CD4-positive, alpha-beta T cell (primary cell): ENCODE measurements at regions not wholly inside any gene's neighbourhood (a gene's known extent, or its start where the extent isn't known, plus 50 kb on each side); places are given as distances from the start of the nearest gene placed in this dataset.

Experiments
- ATAC-seq: fragments of 200-7000 bp; cut with Tn5 transposase; one replicate; pipeline ENCODE4 v1.10.0; 2022; ENCODE audit warnings: mild to moderate bottlenecking; ENCODE audit not compliant: poor library complexity
- CTCF ChIA-PET: fragments of 350-600 bp; sonication (Branson Sonifier 250); formaldehyde crosslinking; loops from one replicate; lab custom pipeline; 2021; ENCODE audit warnings: antibody characterized with exemption, inconsistent platforms; lab: Charles Lee
- POLR2A ChIA-PET: fragments of 350-600 bp; sonication (Branson Sonifier 250); formaldehyde crosslinking; loops from one replicate; lab custom pipeline; 2021; ENCODE audit warnings: antibody characterized with exemption, inconsistent platforms; lab: Charles Lee
- DNase-seq, 14 experiments: peaks; one replicate each; pipeline ENCODE4 v3.0.0-alpha.2; 2013 to 2020; ENCODE audit warnings: mixed read lengths in 2 of 14
- H3K27ac ChIP-seq, 2 donors: one replicate each; pipeline versions ENCODE4 v1.5.1 to v1.7.0; 2013; ENCODE audit warnings: low read length in 2 of 2, low read depth in 1 of 2, mild to moderate bottlenecking in 1 of 2
- H3K27me3 ChIP-seq, 2 experiments: 1 replicate in 1 of 2; 2 replicates in 1 of 2; pipeline versions ENCODE4 v1.6.1 to v1.7.0; 2013; ENCODE audit warnings: low read length in 2 of 2, control low read depth in 1 of 2, mild to moderate bottlenecking in 1 of 2, moderate library complexity in 1 of 2; ENCODE audit not compliant: insufficient read depth in 2 of 2, control insufficient read depth in 1 of 2
- H3K36me3 ChIP-seq: one replicate; pipeline ENCODE4 v1.6.1; 2013; ENCODE audit warnings: low read length, control low read depth; ENCODE audit not compliant: insufficient read depth
- H3K4me1 ChIP-seq: one replicate; pipeline ENCODE4 v1.6.1; 2013; ENCODE audit warnings: low read length, control low read depth; ENCODE audit not compliant: insufficient read depth
- H3K4me3 ChIP-seq: one replicate; pipeline ENCODE4 v1.5.1; 2013; ENCODE audit warnings: mild to moderate bottlenecking, low read length, moderate library complexity
- H3K9me3 ChIP-seq, 2 experiments: 1 replicate in 1 of 2; 2 replicates in 1 of 2; pipeline versions ENCODE4 v1.6.1 to v1.7.0; 2013; ENCODE audit warnings: low read length in 2 of 2, mild to moderate bottlenecking in 2 of 2, control low read depth in 1 of 2, moderate library complexity in 1 of 2; ENCODE audit not compliant: control insufficient read depth in 1 of 2, insufficient read depth in 1 of 2
- H3K27ac Mint-ChIP-seq: one replicate; pipeline ENCODE4 v1.8.0; 2020; ENCODE audit warnings: mixed read lengths
- H3K27me3 Mint-ChIP-seq: one replicate; pipeline ENCODE4 v1.8.0; 2021; ENCODE audit warnings: mixed read lengths
- H3K36me3 Mint-ChIP-seq: one replicate; pipeline ENCODE4 v1.8.0; 2021; ENCODE audit warnings: low read depth, mixed read lengths
- H3K4me1 Mint-ChIP-seq: one replicate; pipeline ENCODE4 v1.8.0; 2021; ENCODE audit warnings: low read depth, mixed read lengths
- H3K4me3 Mint-ChIP-seq: one replicate; pipeline ENCODE4 v1.8.0; 2020; ENCODE audit warnings: mild to moderate bottlenecking, mixed read lengths
- H3K9me3 Mint-ChIP-seq: one replicate; pipeline ENCODE4 v1.8.0; 2020; ENCODE audit warnings: mixed read lengths
- intact Hi-C, 2 experiments: fragments of 100-400 bp; cut with DNase I in 1 of 2; cut with micrococcal nuclease in 1 of 2; formaldehyde crosslinking; loops; one replicate each; pipeline versions ENCODE4 v1.15.1 to v1.9.0; 2023 to 2025; cut with DNase I, micrococcal nuclease
- TF ChIP-seq, protein P1 (sequence below): fragments of 200-600 bp; IDR thresholded peaks from one replicate; pipeline ENCODE4 v1.8.0; 2022; ENCODE audit warnings: antibody characterized with exemption, mild to moderate bottlenecking

DNA sequence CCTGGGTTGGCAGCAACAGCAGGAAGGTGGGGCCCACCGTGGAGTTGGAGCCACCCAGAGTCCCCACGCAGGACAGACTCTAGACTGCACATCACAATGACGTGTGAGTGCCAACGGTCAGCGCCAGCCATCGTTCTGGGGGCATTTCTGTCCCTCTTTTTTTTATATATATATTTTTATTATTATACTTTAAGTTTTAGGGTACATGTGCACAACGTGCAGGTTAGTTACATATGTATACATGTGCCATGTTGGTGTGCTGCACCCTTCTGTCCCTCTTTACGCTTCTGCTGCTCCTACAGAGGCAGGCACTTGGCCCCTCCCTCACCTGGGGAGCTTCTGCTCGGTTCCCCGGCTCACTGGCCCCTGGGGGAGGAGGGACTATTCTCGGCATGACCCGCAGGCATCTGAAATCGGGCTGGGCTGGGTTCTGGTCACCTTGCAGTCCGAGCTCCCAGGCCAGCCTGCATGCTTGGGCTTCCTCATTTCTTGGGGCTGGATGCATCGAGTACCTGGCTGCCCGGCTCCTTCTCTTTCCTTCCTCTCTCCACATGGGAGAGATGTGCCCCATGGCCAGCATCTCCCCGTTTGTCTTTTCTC is 787.4 kb downstream of the TBC1D22A start:
- intact Hi-C loops = no loop called here
- H3K27ac ChIP-seq = no peak overlapping the region
- peaks cover 0 to 12% of the 10 kb centered on the region in 2 experiments for H3K9me3 ChIP-seq
- POLR2A ChIA-PET = no interaction called here
- DNase-seq (no peak), ATAC-seq (no peak)
- no peaks in the 10 kb centered on the region for H3K4me1 ChIP-seq
- peaks cover 5% of the 10 kb centered on the region for H3K27me3 Mint-ChIP-seq
- TF ChIP-seq, protein P1, sequence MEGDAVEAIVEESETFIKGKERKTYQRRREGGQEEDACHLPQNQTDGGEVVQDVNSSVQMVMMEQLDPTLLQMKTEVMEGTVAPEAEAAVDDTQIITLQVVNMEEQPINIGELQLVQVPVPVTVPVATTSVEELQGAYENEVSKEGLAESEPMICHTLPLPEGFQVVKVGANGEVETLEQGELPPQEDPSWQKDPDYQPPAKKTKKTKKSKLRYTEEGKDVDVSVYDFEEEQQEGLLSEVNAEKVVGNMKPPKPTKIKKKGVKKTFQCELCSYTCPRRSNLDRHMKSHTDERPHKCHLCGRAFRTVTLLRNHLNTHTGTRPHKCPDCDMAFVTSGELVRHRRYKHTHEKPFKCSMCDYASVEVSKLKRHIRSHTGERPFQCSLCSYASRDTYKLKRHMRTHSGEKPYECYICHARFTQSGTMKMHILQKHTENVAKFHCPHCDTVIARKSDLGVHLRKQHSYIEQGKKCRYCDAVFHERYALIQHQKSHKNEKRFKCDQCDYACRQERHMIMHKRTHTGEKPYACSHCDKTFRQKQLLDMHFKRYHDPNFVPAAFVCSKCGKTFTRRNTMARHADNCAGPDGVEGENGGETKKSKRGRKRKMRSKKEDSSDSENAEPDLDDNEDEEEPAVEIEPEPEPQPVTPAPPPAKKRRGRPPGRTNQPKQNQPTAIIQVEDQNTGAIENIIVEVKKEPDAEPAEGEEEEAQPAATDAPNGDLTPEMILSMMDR = no peak
- CTCF ChIA-PET = no interaction called here
- H3K36me3 ChIP-seq = no peaks in the 10 kb centered on the region
- no peaks in the 10 kb centered on the region for H3K9me3 Mint-ChIP-seq
- no peaks in the 10 kb centered on the region for H3K4me1 Mint-ChIP-seq
- no peak overlapping the region for H3K27ac Mint-ChIP-seq
- H3K27me3 ChIP-seq = peaks cover 0 to 2% of the 10 kb centered on the region in 2 experiments
- no peak overlapping the region for H3K4me3 ChIP-seq
- H3K36me3 Mint-ChIP-seq = no peaks in the 10 kb centered on the region
- H3K4me3 Mint-ChIP-seq = no peak overlapping the region

DNA sequence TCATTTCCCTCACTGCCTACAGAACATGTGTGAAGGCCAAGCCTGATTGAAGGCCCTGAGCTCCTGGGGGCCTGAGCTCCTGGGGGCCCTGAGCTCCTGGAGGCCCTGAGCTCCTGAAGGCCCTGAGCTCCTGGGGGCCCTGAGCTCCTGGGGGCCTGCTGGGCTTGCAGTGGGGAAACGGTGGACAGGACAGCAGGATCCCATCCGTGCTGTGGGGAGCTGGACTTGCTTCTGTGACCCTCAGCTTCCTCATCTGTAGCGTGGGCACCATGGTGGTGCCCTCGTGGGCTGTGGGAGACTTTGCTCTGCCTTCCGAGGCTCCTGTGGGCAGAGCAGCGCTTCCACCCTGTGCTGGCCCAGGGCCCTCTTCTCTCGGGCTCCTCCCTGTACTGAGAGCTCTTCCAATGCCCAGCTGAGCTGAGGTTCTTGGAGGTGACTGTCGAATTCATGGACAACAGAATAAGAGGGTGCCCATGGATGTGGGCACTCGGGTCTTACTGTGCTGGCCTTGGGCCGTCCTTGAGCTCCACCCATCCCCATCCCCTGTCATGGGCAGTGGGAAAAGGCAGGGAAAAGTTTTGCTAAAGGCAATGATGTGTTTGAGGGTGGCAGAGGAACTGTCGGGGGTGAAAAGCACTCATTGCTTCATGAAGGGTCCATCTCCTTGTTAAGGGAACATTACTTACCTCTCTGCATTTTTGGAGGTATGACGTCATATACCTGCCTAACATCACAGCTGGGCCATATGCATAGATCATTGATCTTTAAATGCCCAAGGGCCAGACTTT is 786.7 kb downstream of the TBC1D22A start:
- POLR2A ChIA-PET = no interaction called here
- Histone ChIP-seq H3K36me3 (no peaks in the 10 kb centered on the region), H3K27ac (no peak overlapping the region), H3K4me3 (no peak overlapping the region), H3K27me3 (peaks cover 0 to 2% of the 10 kb centered on the region in 2 experiments), H3K4me1 (no peaks in the 10 kb centered on the region), H3K9me3 (peaks cover 0 to 12% of the 10 kb centered on the region in 2 experiments)
- DNase-seq (no peak), ATAC-seq (no peak)
- Mint-ChIP-seq H3K4me3 (no peak overlapping the region), H3K27ac (no peak overlapping the region), H3K4me1 (no peaks in the 10 kb centered on the region), H3K27me3 (peaks cover 5% of the 10 kb centered on the region), H3K9me3 (no peaks in the 10 kb centered on the region), H3K36me3 (no peaks in the 10 kb centered on the region)
- intact Hi-C loops = no loop called here
- CTCF ChIA-PET = no interaction called here
- TF ChIP-seq, protein P1 = no peak

DNA sequence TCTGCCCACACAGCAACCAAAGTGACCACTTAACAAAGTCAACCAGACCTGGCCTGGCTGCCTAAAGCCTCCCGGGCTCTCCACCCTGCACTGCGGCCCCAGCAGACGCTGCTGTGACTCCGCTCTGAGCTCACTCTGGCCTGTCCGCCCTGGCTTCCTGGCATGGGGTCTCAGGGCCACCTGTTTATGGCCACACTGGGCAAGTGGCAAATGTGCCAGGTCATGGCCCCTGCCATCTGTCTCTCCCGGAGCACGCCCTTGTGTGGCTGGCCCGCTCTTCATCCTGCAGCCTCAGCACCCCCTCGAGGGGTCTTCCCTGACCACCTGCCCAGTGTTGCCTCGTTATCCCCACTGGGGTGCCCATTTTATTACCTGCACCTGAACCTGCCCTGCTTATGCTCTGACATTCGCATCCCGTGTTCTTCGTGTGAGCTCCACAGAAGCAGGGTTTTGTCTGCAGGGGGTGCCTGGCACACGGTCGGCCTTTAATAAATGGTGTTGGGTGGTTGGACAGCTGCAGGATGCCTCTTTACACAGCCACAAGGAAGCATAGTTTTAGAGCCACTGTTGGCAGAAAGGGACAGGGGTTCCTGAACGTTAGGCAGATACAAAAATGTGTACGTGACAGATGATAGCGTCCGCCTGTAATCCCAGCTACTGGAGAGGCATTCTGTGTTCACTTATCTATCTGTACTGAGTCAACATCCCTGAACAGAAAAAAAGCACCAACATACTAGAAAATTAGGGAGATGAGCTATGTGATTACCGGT is 785.6 kb downstream of the TBC1D22A start:
- Histone ChIP-seq H3K27me3 (peaks cover 0 to 2% of the 10 kb centered on the region in 2 experiments), H3K36me3 (no peaks in the 10 kb centered on the region), H3K27ac (no peak overlapping the region), H3K4me1 (no peaks in the 10 kb centered on the region), H3K4me3 (no peak overlapping the region), H3K9me3 (peaks cover 0 to 12% of the 10 kb centered on the region in 2 experiments)
- ATAC-seq (no peak), DNase-seq (no peak)
- H3K4me3 Mint-ChIP-seq = no peak overlapping the region
- POLR2A ChIA-PET = no interaction called here
- H3K27me3 Mint-ChIP-seq = peaks cover 5% of the 10 kb centered on the region
- H3K9me3 Mint-ChIP-seq = no peaks in the 10 kb centered on the region
- CTCF ChIA-PET = no interaction called here
- no peak overlapping the region for H3K27ac Mint-ChIP-seq
- TF ChIP-seq, protein P1 = no peak
- no peaks in the 10 kb centered on the region for H3K4me1 Mint-ChIP-seq
- H3K36me3 Mint-ChIP-seq = no peaks in the 10 kb centered on the region
- intact Hi-C loops = no loop called here
